ENCODE measurements at regions not wholly inside any gene's neighbourhood (a gene's known extent, or its start where the extent isn't known, plus 50 kb on each side); places are given as distances from the start of the nearest gene placed in this dataset.

DNA sequence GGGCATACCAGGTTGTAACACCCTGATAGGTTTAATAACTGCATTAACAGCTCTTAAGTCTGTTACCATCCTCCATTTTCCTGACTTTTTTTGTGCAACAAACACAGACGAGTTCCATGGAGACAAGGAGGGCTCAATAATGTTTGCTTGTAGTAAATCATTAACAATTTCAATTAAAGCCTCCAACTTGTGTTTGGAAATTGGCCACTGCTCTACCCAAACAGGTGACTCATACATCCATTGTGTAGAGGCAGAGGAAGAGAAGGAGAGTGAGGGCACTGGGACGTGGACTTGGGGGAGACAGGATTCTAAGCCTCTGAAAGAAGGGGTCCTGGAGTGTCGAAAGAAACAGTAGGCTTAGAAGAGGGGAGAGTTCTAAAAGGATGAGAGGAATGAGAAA, 213.6 kb upstream of the KCNN2 start:
- TF ChIP-seq, protein P1, sequence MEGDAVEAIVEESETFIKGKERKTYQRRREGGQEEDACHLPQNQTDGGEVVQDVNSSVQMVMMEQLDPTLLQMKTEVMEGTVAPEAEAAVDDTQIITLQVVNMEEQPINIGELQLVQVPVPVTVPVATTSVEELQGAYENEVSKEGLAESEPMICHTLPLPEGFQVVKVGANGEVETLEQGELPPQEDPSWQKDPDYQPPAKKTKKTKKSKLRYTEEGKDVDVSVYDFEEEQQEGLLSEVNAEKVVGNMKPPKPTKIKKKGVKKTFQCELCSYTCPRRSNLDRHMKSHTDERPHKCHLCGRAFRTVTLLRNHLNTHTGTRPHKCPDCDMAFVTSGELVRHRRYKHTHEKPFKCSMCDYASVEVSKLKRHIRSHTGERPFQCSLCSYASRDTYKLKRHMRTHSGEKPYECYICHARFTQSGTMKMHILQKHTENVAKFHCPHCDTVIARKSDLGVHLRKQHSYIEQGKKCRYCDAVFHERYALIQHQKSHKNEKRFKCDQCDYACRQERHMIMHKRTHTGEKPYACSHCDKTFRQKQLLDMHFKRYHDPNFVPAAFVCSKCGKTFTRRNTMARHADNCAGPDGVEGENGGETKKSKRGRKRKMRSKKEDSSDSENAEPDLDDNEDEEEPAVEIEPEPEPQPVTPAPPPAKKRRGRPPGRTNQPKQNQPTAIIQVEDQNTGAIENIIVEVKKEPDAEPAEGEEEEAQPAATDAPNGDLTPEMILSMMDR (IDR thresholded peaks at IDR 0.05): no peak
- TF ChIP-seq POLR2A (IDR thresholded peaks at IDR 0.05): no peak
